ENCODE measurements at regions not wholly inside any gene's neighbourhood (a gene's known extent, or its start where the extent isn't known, plus 50 kb on each side); places are given as distances from the start of the nearest gene placed in this dataset.
"Not testable (repeated sequence)": the region's sequence is repeated elsewhere in the genome, so short reads cannot be mapped to it uniquely, and the experiment has no call there.

DNA sequence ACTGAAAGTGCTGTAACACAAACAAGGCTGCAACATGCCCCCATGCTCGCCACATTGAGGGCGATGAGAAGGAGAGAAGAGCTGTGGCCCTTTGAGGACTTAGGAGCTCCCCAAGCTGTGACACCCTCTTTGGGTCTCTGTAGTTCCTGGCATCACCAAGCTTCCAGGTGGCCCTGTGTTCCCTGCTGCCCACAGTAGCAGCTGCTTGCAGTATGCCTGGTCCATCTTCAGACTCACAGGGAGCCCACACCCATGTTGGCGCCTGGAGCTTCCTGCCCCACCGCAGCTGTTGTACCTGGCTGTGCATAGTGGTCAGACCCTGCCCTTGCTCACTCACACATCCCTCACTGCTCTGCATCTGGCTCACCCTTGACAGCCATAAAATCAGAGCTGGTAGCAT, 401.2 kb upstream of the NRG3 start:
- no peak for DNase-seq

DNA sequence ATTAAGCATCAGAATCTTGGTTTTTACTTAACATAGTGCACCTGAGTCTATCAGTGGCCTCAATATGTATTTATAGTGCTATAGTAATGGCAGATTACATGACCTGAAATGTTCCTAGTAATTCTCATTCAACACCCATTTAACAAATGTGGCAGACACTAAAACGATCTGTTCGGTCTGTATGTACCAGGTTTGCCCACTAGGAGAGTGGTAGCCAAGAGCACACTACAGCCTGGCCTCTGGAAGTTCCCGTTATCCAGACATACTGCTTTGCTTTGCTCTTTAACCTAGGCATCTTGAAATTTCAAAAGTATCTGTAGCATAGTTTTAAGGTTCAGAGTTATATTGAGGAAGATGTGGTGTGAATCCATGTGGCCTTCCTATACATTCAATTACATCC, 395.7 kb upstream of the NRG3 start:
- DNase-seq, result no peak

DNA sequence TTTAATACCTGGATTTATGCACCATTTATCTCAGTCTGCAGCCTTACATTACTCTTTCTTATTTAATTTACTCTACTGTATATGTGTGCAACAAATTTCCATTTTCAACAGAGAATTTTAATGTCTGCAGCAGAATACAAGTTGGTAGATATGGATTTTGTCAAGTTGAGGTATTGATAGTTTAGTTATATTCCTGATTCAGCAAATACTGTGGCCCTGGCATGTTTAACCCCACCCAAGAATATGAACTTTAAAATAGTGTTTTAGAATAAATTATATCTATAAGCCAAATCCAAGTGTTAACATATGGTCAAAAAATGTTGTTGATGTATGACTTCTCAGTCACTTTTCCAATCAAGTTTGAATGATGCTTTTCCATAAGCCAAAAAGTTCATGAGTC, 378.4 kb upstream of the NRG3 start:
- no peak for DNase-seq

DNA sequence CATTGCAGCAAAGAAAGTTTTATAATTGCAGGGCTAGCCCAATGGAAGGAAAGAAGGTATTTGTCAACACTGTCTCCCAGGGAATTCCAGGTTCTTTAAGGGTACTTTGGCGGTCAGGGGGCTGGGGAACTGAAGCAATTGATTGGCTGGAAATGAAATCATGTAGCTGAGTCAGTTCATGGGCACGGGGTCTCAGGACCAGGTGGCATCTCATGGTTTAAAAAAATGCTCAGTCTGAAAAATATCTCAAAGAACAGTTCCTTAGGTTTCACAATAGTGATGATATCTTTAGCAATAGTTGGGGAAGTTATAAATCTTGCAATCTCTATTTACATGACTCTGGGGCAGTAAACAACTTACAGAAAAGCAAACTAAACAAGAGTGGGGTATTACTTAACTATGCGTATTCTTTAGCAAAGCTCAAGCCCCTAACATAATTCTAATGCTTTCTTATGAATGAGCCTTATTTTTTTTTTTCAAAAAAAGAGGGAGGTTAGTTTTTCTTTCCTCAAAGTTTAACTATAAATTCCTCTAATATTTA, 376.9 kb upstream of the NRG3 start:
- DNase-seq, result no peak

DNA sequence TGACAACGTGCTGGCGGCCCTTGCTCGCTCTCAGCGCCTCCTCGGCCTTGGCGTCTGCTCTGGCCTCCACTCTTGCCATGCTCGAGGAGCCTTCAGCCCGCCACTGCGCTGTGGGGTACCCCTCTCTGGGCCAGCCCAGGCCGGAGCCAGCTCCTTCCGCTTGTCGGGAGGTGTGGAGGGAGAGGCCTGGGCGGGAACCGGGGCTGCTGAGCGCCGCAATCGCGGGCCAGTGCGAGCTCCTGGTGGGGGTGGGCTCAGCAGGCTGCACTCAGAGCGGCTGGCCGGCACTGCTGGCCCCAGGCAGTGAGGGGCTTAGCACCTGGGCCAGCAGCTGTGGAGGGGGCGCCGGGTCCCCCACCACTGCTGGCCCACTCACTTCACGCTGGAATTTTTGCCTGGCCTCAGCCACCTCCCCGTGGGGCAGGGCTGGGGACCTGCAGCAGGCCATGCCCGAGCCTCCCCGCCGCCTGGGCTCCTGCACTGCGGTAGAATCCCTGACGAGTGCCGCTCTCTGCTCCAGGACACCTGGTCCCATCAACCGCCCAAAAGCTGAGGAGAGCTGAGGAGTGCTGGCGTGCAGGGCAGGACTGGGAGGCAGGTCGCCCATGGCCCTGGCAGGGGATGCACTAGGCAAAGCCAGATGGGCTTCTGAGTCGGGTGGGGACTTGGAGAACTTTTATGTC, 372.2 kb upstream of the NRG3 start:
- no peak for DNase-seq

DNA sequence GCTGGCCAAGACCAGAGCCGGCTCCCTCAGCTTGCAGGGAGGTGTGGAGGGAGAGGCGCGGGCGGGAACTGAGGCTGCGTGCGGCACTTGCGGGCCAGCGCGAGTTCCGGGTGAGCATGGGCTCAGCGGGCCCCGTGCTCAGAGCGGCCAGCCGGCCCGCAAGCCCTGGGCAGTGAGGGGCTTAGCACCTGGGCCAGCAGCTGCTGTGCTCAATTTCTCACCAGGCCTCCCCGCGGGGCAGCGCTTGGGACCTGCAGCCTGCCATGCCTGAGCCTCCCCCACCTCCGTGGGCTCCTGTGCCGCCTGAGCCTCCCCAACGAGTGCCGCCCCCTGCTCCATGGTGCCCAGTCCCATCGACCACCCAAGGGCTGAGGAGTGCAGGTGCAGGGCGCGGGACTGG, 369.2 kb upstream of the NRG3 start:
- DNase-seq, result not testable (repeated sequence)

DNA sequence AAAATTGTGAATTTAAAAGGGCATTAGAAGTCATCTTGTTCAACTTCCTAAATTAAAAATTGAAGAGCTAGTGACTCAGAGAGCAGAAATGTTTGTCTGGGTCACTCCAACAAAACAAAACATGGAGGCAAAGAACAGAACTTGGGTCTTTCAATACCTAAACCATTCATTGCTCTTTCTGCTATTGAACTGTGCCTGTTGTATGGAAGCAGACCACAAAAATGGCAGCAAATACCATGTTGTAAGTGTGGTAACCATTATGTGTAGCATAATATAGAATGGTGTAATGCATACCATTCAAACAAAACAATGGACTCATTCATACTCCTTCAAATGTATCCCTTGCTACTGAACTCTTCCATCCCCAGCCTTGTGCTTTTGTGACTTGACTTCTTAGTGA, 360.2 kb upstream of the NRG3 start:
- DNase-seq, result no peak

DNA sequence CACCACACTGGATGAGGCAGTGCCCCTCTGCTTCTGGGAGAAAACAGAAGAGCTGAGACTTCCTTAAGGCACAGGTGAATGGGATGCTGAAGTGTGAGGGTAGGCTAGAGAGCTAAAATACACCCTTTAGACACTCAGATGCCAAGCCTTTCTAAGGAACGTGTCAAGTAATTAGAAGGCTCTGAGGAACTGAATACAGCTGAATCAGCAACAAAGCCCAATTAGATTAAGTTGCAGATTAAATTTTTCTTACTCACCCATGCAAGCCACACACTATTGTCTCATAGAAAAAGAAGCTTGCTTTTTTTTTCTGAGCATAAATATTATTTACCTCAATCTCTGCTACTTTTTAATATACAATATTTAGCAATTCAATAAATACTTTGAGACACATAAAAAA, 354.3 kb upstream of the NRG3 start:
- no peak for DNase-seq

DNA sequence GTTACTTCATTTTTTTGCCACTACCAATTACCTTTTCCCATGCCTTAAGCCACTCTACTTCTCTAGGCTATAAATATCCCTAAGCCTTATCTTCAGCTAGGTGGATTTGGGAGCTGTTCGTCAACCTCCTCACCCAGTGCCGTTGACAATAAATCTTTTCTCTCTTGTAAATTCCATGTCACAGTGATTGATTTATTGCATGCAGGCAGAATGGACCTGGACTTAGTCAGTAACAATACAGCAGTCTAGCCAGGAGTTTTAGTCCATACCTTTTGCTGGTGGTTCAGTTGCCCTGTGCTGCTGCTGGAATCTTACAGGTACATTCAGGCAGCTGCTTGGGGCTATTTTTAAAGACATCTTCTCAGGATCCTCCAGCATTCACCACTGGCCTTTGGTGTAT, 350.5 kb upstream of the NRG3 start:
- DNase-seq, result no peak

DNA sequence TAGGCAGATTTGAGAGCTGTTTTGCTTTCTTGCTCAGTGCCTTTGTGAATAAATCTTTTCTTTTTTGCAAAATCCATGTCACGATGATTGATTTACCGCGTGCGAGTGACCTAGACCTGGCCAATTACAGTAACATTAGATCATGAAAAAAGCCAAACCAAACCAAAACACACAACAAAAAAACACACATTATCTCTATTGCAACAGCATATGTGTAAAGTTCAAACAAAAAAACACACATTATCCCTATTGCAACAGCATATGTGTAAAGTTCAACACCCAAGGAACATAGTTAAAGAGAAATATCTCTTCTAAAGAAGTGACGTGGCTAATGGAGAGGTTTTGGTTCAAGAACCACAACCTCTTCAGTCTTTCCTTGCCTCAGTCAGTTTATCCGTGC, 342.6 kb upstream of the NRG3 start:
- no peak for DNase-seq

DNA sequence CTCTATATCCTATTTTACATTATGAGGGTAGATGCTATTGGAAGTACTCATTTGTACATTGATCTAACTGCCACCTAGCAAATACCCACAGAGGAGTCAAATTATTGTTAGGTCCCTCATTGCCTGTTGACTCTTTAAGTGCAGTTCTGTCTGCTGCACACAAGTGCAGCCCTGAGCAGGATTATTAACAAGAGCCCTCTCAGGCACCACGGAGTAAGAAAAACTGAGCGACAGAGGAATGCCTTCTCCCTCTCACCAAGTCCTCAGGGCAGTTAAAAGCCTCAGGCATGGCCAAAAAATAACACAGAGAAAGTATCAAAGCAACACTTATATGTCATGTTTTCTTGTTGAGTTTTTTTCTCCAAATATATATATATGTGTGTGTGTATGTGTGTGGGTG, 340.0 kb upstream of the NRG3 start:
- DNase-seq, result no peak

DNA sequence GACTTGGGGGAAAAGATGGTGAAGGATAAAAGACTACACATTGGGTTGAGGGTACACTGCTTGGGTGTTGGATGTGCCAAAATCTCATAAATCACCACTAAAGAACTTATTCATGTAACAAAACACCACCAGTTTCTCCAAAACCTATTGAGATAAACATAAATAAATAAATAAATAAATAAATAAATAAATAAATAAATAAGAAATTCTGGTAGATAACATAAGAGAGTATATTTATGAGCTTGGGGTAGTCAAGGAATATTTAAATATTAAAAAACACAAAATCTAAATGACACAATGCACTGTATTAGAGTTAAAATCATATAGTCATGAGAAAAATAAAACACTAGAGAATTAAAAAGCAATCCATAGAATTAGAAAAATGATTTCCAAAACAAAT, 333.5 kb upstream of the NRG3 start:
- DNase-seq, result no peak

DNA sequence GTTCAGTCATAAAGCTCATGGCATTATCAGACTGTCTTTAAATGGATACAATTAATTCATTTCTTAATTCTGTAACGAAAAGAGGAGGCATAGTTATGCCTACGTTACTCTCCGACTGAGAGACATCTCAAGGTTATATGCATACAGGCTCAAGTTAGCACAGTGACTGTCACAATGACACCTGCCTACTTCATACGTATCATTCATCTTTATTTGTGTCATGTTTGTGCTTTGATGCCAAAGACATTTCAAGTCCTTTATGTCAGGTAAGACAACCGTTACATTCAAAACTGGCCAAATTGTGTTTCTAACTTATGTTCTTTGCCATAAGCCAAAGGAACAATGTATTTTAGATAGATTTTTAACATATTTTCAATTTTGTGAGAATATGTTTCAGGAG, 328.8 kb upstream of the NRG3 start:
- DNase-seq, result no peak

DNA sequence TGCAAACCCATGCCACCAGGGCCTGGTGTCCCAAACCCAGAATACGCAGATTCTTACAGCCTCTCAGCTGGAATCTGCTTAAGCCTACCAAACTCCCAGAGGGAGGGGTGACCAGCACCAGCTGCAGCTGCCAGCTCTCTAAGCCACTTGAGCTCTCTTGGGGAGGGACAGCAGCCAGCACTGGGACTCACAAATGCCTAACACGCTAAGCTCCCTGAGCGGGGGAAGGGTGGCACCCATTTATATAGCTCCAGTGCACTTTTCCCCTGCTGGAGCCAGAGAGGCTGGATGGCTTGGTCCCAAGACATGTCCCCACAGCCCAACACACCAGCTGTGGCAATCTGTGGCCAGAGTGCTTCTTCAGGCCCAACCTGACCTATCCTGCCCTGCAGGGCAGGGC, 326.8 kb upstream of the NRG3 start:
- DNase-seq, result no peak

DNA sequence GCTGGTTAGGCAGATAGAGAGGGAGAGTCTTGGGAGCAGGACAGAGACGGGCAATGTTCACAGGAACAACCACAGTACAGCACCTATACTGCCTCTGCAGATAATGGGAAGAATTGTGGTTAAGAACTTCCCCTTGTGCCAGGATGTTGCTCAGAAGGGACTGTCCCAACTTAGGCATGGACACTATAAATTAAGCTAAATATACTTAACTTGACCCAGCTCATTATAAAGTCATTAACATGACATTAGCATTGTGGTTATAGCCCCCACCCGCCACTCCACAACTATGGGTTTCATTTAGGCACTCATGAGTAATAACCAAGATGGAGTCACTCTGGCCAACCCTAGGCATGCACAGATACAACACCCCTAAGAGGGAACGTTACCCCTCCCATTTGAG, 310.9 kb upstream of the NRG3 start:
- DNase-seq, result no peak

DNA sequence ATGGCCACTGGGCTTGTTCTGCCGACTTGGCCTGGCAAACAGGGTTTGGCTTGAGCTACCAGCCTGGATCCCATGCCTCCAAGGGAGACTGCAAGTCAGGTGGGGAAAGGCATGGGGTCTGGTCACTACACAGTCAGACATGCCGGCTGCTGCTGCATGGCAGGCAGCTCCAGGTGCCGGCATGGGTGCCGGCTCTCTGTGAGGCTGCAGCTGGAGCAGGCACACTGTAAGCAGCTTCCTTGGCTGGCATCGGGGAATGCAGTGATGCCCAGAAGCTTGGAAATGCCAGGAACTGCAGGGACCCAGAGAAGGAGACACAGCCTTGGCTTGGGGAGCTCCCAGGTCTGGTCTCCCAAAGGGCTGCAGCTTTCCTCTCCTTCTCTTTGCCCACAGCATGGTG, 305.5 kb upstream of the NRG3 start:
- DNase-seq, result no peak

DNA sequence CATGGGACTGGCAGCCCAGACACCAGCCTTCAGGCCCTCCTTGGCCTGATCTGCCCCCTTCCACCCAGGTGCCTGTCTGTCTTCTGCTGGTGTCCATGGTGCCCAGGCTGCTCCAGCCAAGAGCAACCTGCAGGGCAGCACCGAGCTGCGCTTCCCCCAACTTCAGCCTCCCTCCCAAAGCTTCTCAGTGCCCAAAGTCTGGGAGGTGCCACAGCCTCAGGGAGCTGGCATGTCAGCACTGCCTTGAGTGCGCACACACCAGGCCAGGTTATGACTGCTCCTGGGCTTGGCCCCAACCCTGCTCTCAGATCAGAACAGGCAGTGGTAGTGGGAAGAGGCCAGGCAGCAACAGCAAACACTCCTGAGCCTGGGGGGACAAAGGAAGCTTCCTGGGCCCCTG, 304.6 kb upstream of the NRG3 start:
- no peak for DNase-seq

DNA sequence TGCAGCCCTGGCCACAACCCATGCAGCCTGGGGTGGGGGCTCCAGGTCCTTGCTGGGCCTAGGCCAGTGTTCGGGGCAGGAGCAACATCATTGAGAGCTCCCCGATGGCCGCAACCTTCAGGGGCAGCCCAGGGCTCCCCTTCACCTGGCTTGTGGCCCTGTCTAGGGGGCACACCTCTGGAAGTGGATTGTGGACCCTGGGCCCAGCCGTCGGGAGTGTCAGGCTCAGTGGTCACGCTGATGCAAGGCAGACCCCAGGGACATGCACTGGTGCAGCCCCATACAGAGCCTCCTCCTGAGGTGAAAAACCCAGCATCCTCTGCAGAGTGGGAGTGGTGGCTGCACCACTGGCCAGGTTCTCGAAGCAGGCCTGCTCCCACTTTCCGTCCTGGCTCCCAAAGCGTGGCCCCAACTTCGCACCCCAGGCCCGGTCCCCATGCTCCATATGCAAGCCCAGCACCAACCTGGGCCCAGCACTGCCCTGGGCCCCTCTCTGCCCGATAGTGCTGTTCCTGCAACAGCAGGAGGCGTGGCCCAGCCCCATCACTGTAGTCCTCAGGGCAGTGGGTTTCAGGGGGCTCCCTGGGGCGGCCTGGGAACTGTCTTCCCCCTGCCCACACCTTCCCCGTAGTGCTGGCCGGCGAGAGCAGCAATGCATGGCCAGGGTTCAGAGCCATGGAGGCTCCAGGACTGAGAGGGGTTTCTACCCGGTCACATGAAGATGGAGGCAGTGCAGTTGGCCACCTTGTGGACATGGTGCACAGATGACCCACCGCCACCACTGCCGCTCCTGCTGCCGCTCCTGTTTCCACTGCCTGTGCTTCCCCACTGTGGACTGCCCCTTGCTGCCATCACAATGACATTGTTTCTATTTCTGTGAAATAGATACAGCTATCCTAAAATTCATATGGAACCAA, 303.9 kb upstream of the NRG3 start:
- DNase-seq, result no peak

DNA sequence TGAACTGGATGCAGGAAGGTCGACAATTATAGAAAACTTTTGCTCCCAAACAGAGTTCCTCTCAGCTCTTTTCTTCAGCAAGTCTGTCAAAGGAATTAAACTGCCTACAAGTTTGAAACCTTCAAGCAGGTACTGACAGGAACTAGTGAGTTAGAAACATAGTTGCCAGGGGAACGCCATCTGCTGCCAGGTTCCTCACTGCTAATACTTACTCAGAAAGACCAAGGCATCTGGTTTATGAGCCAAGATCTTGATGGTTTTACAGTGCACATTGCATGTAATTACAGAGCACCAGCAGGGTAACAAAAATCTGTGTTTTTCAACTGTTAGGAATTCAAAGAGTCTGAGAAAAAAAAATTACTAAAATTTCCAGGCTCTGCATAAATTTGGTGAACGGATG, 300.0 kb upstream of the NRG3 start:
- no peak for DNase-seq

DNA sequence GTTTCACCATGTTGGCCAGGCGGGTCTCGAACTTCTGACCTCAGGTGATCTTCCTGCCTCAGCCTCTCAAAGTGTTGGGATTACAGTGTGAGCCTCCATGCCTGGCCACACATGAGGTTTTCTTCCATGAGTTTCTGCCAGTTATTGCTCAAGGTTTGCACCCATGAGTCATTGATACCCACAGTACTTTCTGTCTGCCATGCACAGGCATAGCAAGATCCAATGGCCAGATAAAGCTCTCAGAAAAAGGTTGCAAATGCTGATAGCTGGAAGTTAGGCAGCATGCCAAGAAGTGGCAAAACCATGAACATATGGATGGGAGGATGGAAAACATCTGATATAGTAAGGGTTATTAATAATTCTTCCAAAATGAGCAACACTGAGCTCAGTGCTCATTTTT, 298.7 kb upstream of the NRG3 start:
- DNase-seq, result no peak

DNA sequence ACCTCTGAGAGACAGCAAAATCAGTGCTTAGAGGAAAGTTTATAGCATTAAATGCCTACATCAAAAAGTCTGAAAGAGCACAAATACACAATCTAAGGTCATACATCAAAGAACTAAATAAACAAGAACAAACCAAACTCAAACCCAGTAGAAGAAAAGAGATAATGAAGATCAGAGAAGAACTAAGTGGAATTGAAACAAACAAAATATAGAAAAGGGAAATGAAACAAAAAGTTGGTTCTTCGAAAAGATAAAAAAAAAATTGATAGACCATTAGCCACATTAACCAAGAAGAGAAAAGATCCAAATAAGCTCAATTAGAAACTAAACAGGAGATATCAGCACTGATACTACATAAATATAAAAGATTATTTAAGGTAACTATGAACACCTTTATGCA, 280.0 kb upstream of the NRG3 start:
- no peak for DNase-seq

DNA sequence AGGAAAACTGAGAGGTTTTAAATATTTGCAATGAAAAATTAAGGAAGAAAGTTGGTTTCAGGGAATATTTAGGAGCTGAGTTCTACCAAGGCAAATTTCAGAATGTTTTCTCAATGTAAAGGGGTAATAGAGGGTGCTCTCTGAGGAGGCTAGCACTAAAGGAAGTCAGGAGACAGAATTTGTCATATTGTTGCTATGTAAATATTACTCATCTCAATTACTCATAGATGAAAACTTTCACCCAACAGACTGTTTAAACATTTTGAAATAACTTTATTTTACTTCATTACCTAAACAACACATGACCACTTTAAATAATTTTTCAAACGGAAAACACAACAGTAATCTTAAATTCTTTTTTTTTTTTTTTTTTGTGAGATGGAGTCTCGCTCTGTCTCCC, 274.8 kb upstream of the NRG3 start:
- DNase-seq, result no peak

DNA sequence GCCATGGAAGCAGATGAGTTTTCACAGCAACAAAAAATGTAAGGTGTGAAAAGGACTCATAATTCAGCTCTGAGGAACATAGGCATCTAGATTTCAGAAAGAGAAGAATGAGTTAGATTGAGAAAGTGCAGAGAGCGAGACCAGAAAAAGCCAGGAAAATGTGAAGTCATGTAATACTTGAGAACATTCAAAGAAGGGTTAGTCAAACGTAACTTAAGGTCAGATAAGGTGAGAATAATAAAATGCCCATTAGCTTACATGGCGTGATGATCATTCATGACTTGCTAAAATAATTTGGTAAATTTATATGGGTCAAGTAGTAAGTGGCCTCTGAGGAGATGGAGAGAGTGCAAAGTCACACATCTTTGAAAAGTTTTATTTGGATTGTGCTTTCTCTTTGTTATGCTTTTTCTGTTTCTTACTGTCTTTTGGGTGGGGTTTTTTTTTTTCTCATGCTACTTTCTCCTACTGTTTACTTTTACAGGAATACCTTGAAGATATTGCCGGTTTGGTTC, 271.8 kb upstream of the NRG3 start:
- no peak for DNase-seq
